ENCODE measurements at regions not wholly inside any gene's neighbourhood (a gene's known extent, or its start where the extent isn't known, plus 50 kb on each side); places are given as distances from the start of the nearest gene placed in this dataset.

DNA sequence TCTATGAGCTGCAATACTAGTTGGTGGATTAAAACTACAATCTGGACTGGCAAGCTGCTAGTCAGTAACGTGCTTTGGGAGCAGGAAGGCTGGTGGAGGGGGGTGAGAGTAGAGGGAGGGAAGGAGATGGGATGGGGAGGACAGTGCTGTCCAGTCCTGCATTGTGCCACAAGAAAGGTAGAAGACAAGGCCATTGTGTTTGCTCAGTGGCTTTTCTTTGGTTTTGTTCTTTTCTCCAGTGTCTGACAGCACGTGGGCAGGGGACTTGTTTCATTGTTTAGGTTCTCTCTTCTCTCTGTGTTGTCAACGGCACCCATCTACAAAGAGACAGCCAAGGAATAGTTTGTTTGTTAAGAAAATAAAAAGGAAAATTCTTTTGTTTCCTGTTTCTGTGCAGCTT lies 362.8 kb upstream of the PLXNA2 start:
- Histone ChIP-seq H3K27ac (ENCODE audit: low read length) (no peak overlapping the region), H2AFZ (ENCODE audit: low read length) (no peak overlapping the region)
- DNase-seq = no peak

DNA sequence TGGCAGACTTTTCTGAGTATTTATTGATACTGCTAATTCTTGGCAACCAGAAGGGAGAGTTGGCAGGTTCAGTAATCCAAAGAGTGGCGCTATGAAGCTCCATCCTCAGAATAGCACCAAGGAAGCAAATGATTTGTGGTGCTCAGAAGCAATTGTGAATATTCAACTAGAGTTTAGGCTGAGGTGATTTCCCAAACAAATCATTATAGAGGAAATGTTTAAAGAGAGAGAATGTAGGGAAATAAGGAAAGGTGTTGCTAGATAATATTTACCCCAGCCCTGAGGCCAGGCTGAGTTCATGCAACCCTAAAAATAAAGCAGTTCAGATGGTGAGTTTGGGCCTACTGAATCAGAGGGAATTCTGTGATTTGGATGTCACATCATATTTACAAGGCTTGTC lies 363.4 kb upstream of the PLXNA2 start:
- H3F3A ChIP-seq (ENCODE audit: insufficient read depth, low read length) = no peaks in the 10 kb centered on the region
- no peaks in the 10 kb centered on the region for H3K4me1 ChIP-seq (ENCODE audit: low read length)
- H2AFZ ChIP-seq (ENCODE audit: low read length) = no peak overlapping the region
- no peak for TF ChIP-seq EZH2 (optimal IDR thresholded peaks at IDR 0.05; ENCODE audit: low read depth, low read length)
- TF ChIP-seq EZH2phosphoT487 (IDR thresholded peaks at IDR 0.05; ENCODE audit: low read length) = no peak
- TF ChIP-seq, protein P1, sequence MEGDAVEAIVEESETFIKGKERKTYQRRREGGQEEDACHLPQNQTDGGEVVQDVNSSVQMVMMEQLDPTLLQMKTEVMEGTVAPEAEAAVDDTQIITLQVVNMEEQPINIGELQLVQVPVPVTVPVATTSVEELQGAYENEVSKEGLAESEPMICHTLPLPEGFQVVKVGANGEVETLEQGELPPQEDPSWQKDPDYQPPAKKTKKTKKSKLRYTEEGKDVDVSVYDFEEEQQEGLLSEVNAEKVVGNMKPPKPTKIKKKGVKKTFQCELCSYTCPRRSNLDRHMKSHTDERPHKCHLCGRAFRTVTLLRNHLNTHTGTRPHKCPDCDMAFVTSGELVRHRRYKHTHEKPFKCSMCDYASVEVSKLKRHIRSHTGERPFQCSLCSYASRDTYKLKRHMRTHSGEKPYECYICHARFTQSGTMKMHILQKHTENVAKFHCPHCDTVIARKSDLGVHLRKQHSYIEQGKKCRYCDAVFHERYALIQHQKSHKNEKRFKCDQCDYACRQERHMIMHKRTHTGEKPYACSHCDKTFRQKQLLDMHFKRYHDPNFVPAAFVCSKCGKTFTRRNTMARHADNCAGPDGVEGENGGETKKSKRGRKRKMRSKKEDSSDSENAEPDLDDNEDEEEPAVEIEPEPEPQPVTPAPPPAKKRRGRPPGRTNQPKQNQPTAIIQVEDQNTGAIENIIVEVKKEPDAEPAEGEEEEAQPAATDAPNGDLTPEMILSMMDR (IDR thresholded peaks at IDR 0.05; ENCODE audit: low read length) = no peak
- no peaks in the 10 kb centered on the region for H4K20me1 ChIP-seq (ENCODE audit: insufficient read depth, low read length)
- no peak overlapping the region for H3K27ac ChIP-seq (ENCODE audit: low read length)
- no peaks in the 10 kb centered on the region for H3K9me2 ChIP-seq (replicated peaks; ENCODE audit: insufficient read depth, low read length)
- DNase-seq = no peak
- no peak overlapping the region for H3K4me2 ChIP-seq (ENCODE audit: low read depth, low read length)
- no peaks in the 10 kb centered on the region for H3K27me3 ChIP-seq (replicated peaks; ENCODE audit: insufficient read depth, low read length)
- no peaks in the 10 kb centered on the region for H3K79me2 ChIP-seq (ENCODE audit: low read length)
- H3K9ac ChIP-seq (ENCODE audit: low read length) = no peak overlapping the region
- no peak overlapping the region for H3K4me3 ChIP-seq (ENCODE audit: low read length)
- H3K9me3 ChIP-seq (replicated peaks; ENCODE audit: insufficient read depth, low read length) = no peaks in the 10 kb centered on the region
- H3K36me3 ChIP-seq (replicated peaks; ENCODE audit: insufficient read depth, low read length) = no peaks in the 10 kb centered on the region

More for the DNA sequence above, 362.8 kb upstream of the PLXNA2 start:
- no peak overlapping the region for H3K4me3 ChIP-seq (ENCODE audit: low read length)
- no peak overlapping the region for H3K4me2 ChIP-seq (ENCODE audit: low read depth, low read length)
- H3K36me3 ChIP-seq (replicated peaks; ENCODE audit: insufficient read depth, low read length) = no peaks in the 10 kb centered on the region
- no peak for TF ChIP-seq EZH2 (optimal IDR thresholded peaks at IDR 0.05; ENCODE audit: low read depth, low read length)
- TF ChIP-seq, protein P1 (IDR thresholded peaks at IDR 0.05; ENCODE audit: low read length) = no peak
- no peak for TF ChIP-seq EZH2phosphoT487 (IDR thresholded peaks at IDR 0.05; ENCODE audit: low read length)
- H3K79me2 ChIP-seq (ENCODE audit: low read length) = no peaks in the 10 kb centered on the region
- no peaks in the 10 kb centered on the region for H3F3A ChIP-seq (ENCODE audit: insufficient read depth, low read length)
- no peaks in the 10 kb centered on the region for H3K4me1 ChIP-seq (ENCODE audit: low read length)
- H3K27me3 ChIP-seq (replicated peaks; ENCODE audit: insufficient read depth, low read length) = no peaks in the 10 kb centered on the region
- H3K9me3 ChIP-seq (replicated peaks; ENCODE audit: insufficient read depth, low read length) = no peaks in the 10 kb centered on the region
- H3K9ac ChIP-seq (ENCODE audit: low read length) = no peak overlapping the region
- H4K20me1 ChIP-seq (ENCODE audit: insufficient read depth, low read length) = no peaks in the 10 kb centered on the region
- H3K9me2 ChIP-seq (replicated peaks; ENCODE audit: insufficient read depth, low read length) = no peaks in the 10 kb centered on the region

DNA sequence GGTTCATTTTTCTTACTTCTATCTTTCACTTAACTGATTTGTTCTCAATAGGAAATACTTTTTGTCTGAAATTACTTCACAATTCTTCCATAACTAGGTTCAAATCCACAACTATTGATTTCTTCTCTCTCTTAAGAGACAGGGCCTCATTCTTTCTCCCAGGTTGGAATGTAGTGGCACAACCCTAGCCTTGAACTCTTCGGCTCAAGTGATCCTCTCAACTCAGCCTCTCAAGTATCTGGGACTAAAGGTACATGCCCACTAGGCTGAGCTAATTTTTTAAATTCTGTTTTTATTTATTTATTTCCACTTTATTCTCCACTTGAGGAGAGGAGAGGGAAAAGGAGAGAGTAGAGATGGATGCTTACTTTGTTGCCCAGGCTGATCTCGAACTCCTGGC lies 370.4 kb upstream of the PLXNA2 start:
- Histone ChIP-seq H2AFZ (ENCODE audit: low read length) (no peak overlapping the region), H3K4me2 (ENCODE audit: low read depth, low read length) (no peak overlapping the region), H3K9ac (ENCODE audit: low read length) (no peak overlapping the region), H3K4me1 (ENCODE audit: low read length) (no peaks in the 10 kb centered on the region), H3K27me3 (replicated peaks; ENCODE audit: insufficient read depth, low read length) (no peaks in the 10 kb centered on the region), H3K79me2 (ENCODE audit: low read length) (no peaks in the 10 kb centered on the region), H3K36me3 (replicated peaks; ENCODE audit: insufficient read depth, low read length) (no peaks in the 10 kb centered on the region), H3K4me3 (ENCODE audit: low read length) (no peak overlapping the region), H3K9me3 (replicated peaks; ENCODE audit: insufficient read depth, low read length) (no peaks in the 10 kb centered on the region), H3K9me2 (replicated peaks; ENCODE audit: insufficient read depth, low read length) (no peaks in the 10 kb centered on the region; the same call in 1 of the 2 replicates), H4K20me1 (ENCODE audit: insufficient read depth, low read length) (no peaks in the 10 kb centered on the region), H3F3A (ENCODE audit: insufficient read depth, low read length) (no peaks in the 10 kb centered on the region), H3K27ac (ENCODE audit: low read length) (no peak overlapping the region)
- TF ChIP-seq, protein P1 (IDR thresholded peaks at IDR 0.05; ENCODE audit: low read length) = no peak
- TF ChIP-seq EZH2phosphoT487 (IDR thresholded peaks at IDR 0.05; ENCODE audit: low read length) (no peak), EZH2 (optimal IDR thresholded peaks at IDR 0.05; ENCODE audit: low read depth, low read length) (no peak)
- DNase-seq = no peak

Data from MM.1S (cell line).